ENCODE measurements at regions not wholly inside any gene's neighbourhood (a gene's known extent, or its start where the extent isn't known, plus 50 kb on each side); places are given as distances from the start of the nearest gene placed in this dataset.

- Histone ChIP-seq H3K9me3 (no peaks in the 10 kb centered on the region), H3K4me1 (replicated peaks) (no peaks in the 10 kb centered on the region), H3K27ac (no peak overlapping the region), H3K27me3 (replicated peaks; ENCODE audit: insufficient read depth) (no peaks in the 10 kb centered on the region), H3K4me3 (no peak overlapping the region), H3K36me3 (no peaks in the 10 kb centered on the region)
- intact Hi-C loops (cut with DNase I), result no loop called here
- 13% methylated on average over 2 of the region's 2 CpGs for WGBS
- TF ChIP-seq POLR2A (IDR thresholded peaks at IDR 0.05) (no peak), POLR2AphosphoS5 (IDR thresholded peaks at IDR 0.05) (peak; percentile 62)
- DNase-seq (ENCODE audit: low spot score), result no peak
Measured at GRCh38 chr20:36098364-36098763, 56.2 kb upstream of the EPB41L1 start.

GRCh38 chr20:36099106-36099505 is 55.4 kb upstream of the EPB41L1 start:
- TF ChIP-seq CTCF (IDR thresholded peaks at IDR 0.05) (no peak), POLR2A (IDR thresholded peaks at IDR 0.05) (no peak), POLR2AphosphoS5 (IDR thresholded peaks at IDR 0.05) (no peak)
- no peak for DNase-seq (ENCODE audit: low spot score)
- 95% methylated on average over 3 of the region's 3 CpGs for WGBS
- Histone ChIP-seq H3K9me3 (no peaks in the 10 kb centered on the region), H3K4me3 (no peak overlapping the region), H3K36me3 (no peaks in the 10 kb centered on the region), H3K27ac (no peak overlapping the region), H3K4me1 (replicated peaks) (no peaks in the 10 kb centered on the region), H3K27me3 (replicated peaks; ENCODE audit: insufficient read depth) (no peaks in the 10 kb centered on the region)
- intact Hi-C loops (cut with DNase I), result no loop called here

GRCh38 chr20:36101192-36101591 is 53.3 kb upstream of the EPB41L1 start:
- no peaks in the 10 kb centered on the region for H3K9me3 ChIP-seq
- H3K4me1 ChIP-seq (replicated peaks), result no peaks in the 10 kb centered on the region
- no peaks in the 10 kb centered on the region for H3K36me3 ChIP-seq
- no peak overlapping the region for H3K27ac ChIP-seq
- no peak for TF ChIP-seq CTCF (IDR thresholded peaks at IDR 0.05)
- TF ChIP-seq POLR2AphosphoS5 (IDR thresholded peaks at IDR 0.05), result no peak
- no peak for TF ChIP-seq POLR2A (IDR thresholded peaks at IDR 0.05)
- no peak for DNase-seq (ENCODE audit: low spot score)
- H3K27me3 ChIP-seq (replicated peaks; ENCODE audit: insufficient read depth), result no peaks in the 10 kb centered on the region
- WGBS, result 42% methylated on average over 3 of the region's 3 CpGs
- H3K4me3 ChIP-seq, result no peak overlapping the region
- intact Hi-C loops (cut with DNase I), result no loop called here

- Histone ChIP-seq H3K27ac (no peak overlapping the region), H3K36me3 (no peaks in the 10 kb centered on the region), H3K27me3 (replicated peaks; ENCODE audit: insufficient read depth) (no peaks in the 10 kb centered on the region), H3K4me3 (no peak overlapping the region), H3K9me3 (no peaks in the 10 kb centered on the region), H3K4me1 (replicated peaks) (no peaks in the 10 kb centered on the region)
- 58% methylated on average over 3 of the region's 3 CpGs for WGBS
- intact Hi-C loops (cut with DNase I), result no loop called here
- TF ChIP-seq POLR2AphosphoS5 (IDR thresholded peaks at IDR 0.05) (no peak), CTCF (IDR thresholded peaks at IDR 0.05) (no peak), POLR2A (IDR thresholded peaks at IDR 0.05) (no peak)
- no peak for DNase-seq (ENCODE audit: low spot score)
Measured at GRCh38 chr20:36102306-36102705, 52.2 kb upstream of the EPB41L1 start.

GRCh38 chr20:36102809-36103596 is 51.5 kb upstream of the EPB41L1 start:
- no peak for TF ChIP-seq POLR2A (IDR thresholded peaks at IDR 0.05)
- TF ChIP-seq POLR2AphosphoS5 (IDR thresholded peaks at IDR 0.05), result no peak
- TF ChIP-seq CTCF (IDR thresholded peaks at IDR 0.05), result no peak
- Histone ChIP-seq H3K4me1 (replicated peaks) (no peaks in the 10 kb centered on the region), H3K27me3 (replicated peaks; ENCODE audit: insufficient read depth) (no peaks in the 10 kb centered on the region), H3K36me3 (no peaks in the 10 kb centered on the region), H3K9me3 (no peaks in the 10 kb centered on the region), H3K27ac (no peak overlapping the region), H3K4me3 (no peak overlapping the region)
- intact Hi-C loops (cut with DNase I), result no loop called here
- 64% methylated on average over 4 of the region's 4 CpGs for WGBS
- DNase-seq (ENCODE audit: low spot score), result no peak

Measured in prostate gland (tissue), 2 donors.